Renal cortex interstitium (tissue), 11 donors: ENCODE measurements at regions not wholly inside any gene's neighbourhood (a gene's known extent, or its start where the extent isn't known, plus 50 kb on each side); places are given as distances from the start of the nearest gene placed in this dataset.
"Not testable (repeated sequence)": the region's sequence is repeated elsewhere in the genome, so short reads cannot be mapped to it uniquely, and the experiment has no call there.

Experiments
- DNase-seq, 11 donors: peaks; one replicate each; pipeline ENCODE4 v3.0.0-alpha.2; 2013; ENCODE audit warnings: low read depth in 9 of 11, low spot score in 4 of 11; ENCODE audit errors: extremely low read depth in 1 of 11

DNA sequence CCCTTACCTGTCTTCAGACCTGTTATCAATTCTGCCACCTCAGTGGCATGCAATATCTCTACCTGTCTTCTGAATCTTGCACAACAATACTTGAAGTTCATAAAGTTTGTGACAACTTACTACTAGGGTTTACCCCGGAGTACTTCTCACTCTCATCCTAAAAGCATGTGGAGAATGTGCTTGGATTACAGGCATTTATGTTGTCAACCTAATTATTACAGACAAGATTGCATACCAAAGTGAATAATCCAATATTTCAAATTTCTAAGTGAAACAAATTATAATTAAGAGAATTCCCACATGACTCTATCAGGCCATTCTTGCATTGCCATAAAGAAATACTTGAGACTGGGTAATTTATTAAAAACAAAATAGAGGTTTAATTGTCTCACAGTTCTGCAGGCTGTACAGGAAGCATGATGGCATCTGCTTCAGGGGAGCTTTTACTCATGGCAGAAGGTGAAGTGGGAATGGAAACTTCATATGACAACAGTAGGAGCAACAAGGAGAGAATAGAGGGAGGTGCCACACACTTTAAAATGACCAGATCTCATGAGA, 661.0 kb upstream of the SPRY2 start:
- no peak for DNase-seq

DNA sequence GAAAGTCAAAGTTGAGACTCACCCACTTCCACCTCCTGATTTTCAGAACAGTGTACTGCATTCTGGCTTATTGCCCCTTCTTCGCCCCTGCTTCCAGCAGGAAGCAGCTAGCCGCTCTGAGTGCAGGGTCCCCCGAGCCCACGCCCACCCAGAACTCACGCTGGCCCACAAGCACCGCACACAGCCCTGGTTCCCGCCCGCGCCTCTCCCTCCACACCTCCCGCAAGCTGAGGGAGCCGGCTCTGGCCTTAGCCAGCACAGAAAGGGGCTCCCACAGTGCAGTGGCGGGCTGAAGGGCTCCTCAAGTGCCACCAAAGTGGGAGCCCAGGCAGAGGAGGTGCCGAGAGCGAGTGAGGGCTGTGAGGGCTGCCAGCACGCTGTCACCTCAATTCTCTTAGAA, 657.7 kb upstream of the SPRY2 start:
- DNase-seq, result not testable (repeated sequence)

DNA sequence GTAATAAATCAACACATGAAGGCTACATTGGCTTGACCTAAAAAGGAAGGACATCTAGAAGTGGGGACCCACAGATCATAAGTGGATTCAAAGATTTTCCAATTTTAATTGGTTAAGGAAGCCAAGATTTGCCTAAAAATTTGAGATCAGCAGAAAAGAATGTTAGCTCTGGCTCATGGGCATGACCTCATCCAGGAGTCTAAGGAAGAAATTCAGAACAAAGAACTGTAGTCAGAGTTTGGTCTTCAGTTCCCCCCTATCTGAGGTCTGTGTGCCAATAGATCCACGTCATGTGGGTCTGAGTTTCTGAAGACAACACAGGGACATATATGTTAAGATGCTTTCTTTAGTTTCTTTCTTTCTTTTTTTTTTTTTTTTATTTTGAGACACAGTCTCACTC, 648.8 kb upstream of the SPRY2 start:
- no peak for DNase-seq

DNA sequence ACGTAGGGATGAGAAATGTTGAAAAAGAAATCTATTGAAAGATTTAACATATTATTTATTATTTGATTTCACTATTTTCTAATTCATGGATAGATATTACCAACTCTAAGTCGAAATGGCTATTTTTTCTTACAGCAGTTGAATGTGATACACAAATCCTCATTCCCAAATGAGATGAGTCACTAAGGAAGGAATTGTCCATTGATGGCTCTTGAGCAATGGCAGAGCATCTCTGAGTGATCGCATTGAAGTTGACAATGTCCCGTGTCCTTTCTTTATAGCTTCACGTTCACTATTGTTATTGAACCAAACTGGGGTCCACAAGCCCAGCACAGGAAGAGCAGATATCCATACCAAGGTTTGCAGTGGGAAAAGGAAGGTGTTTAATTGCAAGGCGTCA, 648.3 kb upstream of the SPRY2 start:
- no peak for DNase-seq

DNA sequence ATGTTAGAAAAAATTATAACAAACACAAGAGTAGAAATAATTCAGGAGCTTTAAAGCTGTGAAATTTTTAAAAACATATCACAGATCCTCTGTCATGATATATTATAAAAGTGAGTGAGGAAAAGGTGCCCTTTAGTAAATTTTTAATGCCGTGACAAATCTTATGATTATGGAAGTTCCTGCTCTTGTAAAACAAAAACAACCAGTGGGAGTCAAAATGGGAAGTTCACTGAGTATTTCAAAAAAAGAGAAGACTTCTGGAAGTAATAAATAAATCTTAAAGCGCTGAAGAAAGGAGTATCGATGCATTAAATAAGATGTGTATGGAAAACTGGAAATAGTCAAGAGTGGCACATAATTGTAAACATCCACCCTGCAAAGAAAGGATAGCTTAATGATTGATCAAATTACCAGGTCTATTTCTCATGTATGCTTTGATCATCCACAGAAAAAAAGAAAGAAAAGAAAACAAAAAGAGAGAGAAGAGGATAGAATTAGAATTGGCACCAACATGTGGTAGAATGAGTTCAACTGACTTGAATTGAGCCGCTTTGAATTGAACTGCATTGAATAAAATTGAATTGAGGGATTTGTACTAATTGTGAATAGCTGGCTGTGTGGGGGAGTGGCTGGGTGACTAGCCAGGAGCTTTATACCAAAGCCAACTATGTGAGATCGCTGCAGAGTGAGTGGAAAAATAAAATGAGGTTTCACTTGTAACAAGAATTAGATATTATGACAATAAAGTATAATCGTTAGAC, 647.6 kb upstream of the SPRY2 start:
- no peak for DNase-seq

DNA sequence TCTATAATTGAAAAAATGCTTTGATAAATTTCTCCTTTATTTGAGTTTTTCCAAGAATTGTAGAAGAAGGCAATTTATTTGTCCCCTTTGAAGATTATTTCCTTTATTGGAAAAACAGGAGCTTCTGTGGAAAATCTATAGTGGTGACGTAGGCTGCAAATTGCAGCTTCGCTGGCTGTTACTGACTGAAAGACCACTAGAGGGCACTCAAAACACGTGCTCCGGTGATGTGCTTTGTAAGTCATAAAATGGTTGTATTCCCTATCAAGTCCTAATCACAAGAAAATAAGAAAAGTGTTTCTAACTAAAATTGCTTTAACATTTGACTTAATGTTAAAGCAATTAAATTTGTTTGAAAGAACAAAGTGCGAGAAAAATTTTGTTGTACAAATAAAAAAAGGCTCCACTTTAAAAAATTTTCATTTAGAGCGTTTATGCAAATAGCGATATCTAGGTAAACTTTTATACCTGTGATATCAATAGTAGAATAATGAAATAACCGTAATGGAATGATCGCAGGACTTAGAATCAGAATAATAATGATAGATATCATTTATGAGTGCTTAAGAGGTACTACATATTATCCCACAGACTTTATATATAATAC, 638.2 kb upstream of the SPRY2 start:
- DNase-seq, result peak; percentile 9 to 54 (median 37)

DNA sequence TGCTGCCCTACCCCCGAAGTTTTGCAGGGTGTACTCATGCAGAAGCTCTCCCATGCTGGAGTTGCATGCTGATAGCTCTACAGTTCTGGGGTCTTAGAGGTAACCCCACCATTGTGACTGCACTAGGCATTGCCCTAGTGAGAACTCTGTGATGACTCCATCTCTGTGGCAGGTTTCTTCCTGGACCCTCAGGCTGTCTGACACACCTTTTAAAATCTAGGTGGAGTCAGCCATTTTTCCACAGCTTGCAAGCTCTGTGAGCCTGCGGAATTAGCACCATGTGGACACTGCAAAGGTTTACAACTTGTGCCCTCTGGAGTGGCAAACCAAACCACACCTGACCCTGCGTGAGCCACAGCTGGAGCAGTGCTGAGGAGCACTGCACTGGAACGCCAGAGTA, 636.2 kb upstream of the SPRY2 start:
- DNase-seq, result no peak

DNA sequence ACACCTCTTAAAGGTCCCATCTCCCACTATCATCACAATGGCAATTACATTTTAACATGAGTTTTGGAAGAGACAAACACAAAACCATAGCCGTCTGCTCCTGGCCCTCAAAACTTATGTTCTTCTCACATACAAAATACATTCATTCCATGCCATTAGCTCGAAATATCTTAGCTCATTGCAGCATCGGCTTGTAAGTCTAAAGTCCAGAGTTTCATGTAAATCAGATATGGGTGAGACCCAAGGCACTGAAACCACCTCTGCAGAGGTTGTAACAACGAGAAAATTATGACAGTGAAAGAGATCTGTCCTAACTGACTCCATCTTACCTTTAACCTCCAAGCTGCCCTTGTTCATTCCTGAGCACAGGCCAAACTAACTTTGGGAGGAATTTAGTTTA, 635.0 kb upstream of the SPRY2 start:
- DNase-seq, result no peak

DNA sequence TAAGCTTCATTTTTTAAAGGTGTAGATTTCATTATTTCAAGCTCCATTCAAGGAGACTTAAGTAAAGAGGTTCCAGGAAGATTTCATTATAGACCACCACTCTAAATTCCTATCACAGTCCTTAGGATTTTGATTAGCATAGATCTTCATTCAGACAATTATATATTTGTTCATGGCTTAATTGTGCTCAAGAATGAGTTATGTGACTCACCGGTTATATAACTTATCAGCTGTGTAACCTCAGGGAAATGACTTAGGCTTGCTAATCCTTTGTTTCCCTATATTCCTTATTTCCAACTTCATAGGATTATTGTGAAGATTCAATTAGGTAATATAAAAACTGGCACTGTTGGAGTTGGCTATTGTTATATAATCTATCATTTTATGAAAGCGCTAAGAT, 632.8 kb upstream of the SPRY2 start:
- DNase-seq, result no peak

DNA sequence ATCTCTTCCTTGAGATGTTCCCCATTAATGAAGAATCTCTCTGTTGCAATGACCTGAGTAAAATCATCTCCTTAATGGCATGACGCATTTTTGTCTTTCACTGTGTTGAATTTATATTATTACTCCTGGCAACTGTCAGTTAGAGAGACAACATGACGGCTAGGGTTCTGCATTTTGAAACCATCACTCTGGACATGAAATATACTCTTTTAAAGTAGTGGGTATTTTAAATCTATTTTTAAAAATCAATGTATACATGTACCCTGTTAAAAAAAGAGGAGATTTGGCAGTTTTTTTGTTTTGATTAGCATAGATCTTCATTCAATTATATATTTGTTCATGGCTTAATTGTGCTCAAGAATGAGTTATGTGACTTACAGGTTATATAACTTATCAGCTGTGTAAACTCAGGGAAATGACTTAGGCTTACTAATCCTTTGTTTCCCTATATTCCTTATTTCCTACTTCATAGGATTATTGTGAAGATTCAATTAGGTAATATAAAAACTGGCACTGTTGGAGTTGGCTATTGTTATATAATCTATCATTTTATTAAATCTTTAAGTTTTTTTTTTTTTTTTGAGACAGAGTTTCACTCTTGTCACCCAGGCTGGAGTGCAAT, 632.0 kb upstream of the SPRY2 start:
- no peak for DNase-seq

DNA sequence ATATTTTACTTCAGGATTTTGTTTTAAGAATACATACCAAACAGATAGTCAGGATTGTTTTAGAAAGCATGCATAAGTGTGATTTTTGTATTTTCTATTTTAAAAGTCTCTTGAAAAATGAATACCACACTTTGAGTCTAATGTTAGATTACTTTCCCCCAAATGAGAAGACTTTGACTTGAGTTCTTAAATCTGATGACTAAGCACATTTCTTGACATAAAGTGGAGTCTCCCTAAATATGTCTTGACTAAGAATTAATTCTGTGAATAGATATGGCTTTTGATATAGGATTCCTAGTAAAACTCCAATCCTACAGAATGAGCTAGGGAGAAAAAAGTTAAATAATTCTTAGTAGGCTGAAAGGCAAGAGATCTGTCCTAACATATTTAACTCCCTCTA, 624.2 kb upstream of the SPRY2 start:
- DNase-seq, result no peak

DNA sequence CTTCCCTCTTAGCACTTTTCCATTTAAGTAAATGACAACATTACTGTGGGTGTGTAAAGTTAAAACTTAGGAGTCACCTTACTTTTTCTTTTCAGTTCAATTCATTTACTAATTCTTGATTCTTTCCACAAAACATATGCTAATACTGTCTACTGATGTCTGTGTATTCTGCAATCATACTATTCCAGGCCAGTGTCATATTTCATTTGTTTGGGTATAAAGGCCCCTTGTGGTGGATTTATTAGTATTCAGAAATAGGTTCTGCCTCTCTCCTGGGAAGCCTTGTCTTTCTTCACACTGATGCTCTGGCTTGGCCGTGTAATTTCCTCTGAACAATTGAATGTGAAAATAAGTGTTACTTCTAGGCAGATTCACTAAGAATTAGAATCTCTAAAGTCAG, 621.9 kb upstream of the SPRY2 start:
- no peak for DNase-seq

DNA sequence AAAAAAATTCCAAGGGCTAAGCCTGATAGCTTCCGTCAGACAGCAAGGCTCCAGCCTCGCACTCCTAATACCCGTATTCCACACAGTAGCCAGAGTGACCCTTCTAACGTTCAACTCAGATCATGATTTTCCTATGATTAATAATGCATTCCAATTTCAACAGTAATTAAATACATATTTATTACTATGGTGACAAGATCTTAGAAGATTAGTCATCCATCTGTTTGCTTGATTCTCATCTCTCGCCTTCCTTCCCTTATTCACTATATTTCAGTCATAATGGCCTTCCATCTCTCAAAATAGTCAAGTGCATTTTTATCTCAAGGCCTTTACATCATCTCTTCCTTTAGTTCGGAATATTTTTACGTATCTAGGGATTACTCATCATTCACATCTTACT, 621.2 kb upstream of the SPRY2 start:
- DNase-seq, result no peak

DNA sequence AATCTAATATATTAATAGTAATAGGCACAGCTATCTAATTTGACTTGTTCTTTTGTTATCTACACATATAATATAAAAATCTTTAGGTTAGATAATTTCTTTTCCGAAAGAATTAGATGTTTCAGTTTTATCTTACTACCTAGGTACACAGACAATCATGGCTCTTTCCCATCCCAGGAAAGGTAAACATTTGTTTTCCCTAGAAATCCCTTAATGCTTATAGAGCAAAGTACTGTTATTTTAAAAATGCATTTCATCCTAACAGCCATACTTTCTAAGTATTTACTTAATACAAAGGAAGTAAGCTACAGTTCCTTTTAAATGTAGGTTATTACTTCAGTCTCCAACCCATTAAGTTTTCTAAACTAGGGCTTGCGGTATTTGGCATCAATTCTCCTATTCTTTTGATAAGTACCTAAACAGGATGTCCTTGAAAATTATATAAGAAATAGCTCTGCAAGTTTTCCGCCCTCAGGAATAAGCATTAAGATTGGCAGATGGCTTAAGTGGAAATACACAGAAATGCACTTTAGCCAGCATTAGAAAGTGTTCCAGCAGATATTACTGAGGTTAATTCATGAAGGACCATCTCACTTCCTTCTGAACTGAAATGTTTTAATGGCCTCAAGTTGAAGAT, 616.2 kb upstream of the SPRY2 start:
- no peak for DNase-seq

DNA sequence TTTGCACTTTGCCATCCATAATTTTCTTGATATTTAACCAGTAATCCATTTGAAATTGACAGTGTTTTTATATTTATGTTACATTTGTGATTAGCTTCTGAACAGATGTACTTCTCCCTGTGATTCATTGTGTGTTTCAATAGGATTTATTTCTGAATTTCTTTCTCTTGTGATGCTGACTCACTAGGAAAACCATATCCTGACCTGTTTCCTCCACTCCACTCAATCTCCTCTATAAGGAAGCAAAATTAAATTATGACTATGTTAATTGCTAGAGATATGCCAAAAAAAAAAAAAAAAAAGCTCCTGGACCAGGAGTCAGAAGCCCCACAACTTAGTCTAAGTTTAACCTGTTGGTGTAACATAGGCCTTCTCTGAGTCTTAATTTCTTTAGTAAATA, 614.6 kb upstream of the SPRY2 start:
- no peak for DNase-seq

DNA sequence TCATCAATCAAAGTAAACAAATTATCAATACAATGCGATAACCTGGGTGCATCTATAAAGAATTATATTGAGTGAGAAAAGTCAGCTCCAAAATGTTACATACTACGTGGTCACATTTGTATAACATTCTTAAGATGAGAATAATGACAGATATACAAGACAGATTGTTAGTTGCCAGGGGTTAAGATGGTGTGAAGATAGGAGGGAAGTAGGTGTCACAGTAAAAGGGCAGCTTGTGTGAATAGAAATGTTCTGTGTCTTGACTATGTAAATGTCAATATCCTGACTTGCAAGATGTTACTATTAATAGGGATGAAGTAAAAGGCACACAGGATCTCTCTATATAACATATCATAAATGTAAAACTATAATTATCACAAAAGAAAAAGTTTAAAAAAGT, 611.2 kb upstream of the SPRY2 start:
- no peak for DNase-seq

DNA sequence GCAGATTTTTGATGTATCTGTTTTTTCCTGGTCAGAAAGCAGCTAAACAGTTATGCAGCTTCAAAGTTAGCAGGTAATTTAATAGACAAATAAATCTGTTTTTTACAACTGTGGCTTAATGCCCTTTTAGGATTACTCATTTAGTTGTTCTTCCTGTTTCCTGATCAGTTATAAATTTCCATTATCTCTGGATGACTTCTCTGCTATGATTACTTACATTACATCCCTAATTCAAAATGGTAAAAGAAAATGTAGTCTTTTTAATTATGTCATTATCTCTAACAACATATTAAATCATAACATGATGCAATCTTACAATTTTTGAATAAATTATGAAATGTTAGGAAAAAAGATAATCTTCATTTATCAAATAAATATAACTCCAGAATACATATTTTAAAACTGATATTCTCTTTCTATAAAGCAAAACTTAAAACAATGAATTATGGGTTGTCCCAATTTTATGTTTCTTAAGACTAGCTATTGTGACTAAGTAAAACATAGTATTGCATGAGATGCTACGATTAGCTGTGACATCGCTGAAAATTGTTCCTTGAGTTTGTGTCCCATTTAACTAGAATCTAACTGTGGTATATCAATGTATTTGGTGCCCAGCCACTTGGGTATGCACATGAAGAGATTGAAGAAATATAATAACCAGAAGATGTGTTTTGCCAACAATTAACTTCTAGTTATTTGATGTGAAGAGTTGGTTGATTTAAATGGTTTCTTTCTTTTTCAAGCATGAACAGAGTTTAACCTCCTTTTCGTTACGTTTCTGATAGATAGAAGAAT, 605.3 kb upstream of the SPRY2 start:
- DNase-seq, result no peak

DNA sequence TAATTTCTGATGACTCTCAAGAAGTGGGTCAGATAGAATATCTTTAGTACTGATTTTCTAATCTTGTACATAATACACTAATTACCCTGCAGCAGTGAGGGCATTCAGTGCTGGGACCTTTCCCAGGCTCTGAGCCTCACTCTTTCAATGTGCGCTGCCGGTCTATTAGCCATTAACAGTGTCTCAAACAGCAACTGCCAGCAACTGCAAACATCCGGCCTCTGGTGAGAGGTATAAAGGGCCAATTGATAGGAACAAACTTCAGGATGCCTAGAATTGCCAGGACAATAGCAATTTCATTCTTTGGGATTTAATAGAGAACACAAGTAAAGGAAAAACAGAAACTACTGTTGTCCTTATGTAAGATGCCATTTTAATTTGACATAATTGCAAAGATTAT, 604.4 kb upstream of the SPRY2 start:
- peak in 2 of 11 donors; percentile 3 to 20 for DNase-seq

DNA sequence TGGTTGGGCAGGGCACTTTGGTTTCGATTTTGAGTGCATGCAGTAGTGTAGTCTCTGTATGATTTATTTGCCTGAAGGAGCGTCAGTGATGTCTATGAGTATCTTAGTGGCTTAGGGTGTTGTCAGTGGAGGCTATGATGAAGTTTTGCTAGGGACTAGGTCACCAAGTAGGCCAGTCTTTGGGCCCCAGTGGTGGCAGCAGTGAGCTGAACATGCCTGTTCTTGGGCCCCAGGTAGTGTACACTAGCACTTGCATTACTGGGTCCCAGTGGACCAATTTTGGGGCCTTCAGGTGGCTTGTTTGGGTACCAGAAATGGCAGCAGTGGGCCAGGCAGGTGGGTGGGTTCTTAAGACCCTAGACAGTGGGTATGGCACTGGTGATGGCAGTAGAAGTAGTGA, 598.7 kb upstream of the SPRY2 start:
- no peak for DNase-seq
